Myocyte (in vitro differentiated cells): ENCODE measurements at regions not wholly inside any gene's neighbourhood (a gene's known extent, or its start where the extent isn't known, plus 50 kb on each side); places are given as distances from the start of the nearest gene placed in this dataset.
A peak's percentile ranks its signal among the peaks of the same experiment; 100 is the strongest.
"Not testable (repeated sequence)": the region's sequence is repeated elsewhere in the genome, so short reads cannot be mapped to it uniquely, and the experiment has no call there.

Experiments used
- DNase-seq: peaks from one replicate; pipeline ENCODE4 v3.0.0-alpha.2; 2012; ENCODE audit warnings: low read depth

GRCh38 chr7:97373736-97374135 is 256.2 kb downstream of the SDHAF3 start:
- peak; percentile 83 for DNase-seq

- DNase-seq, result no peak
These were observed 260.2 kb downstream of the SDHAF3 start for GRCh38 chr7:97377713-97378112.

- DNase-seq, result no peak
These were observed 264.5 kb downstream of the SDHAF3 start for GRCh38 chr7:97381815-97382554.

- no peak for DNase-seq
These were observed 272.6 kb downstream of the SDHAF3 start for GRCh38 chr7:97390052-97390451.

- DNase-seq, result no peak
These were observed 273.6 kb downstream of the SDHAF3 start for GRCh38 chr7:97390915-97391593.

GRCh38 chr7:97401398-97401797 is 283.9 kb downstream of the SDHAF3 start:
- no peak for DNase-seq

GRCh38 chr7:97405835-97406234 is 288.3 kb downstream of the SDHAF3 start:
- no peak for DNase-seq

- DNase-seq, result no peak
These were observed 289.6 kb downstream of the SDHAF3 start for GRCh38 chr7:97407106-97407505.

GRCh38 chr7:97409346-97409745 is 291.8 kb downstream of the SDHAF3 start:
- DNase-seq, result no peak

GRCh38 chr7:97418312-97418711 is 300.8 kb downstream of the SDHAF3 start:
- DNase-seq, result no peak

GRCh38 chr7:97419898-97420297 is 302.4 kb downstream of the SDHAF3 start:
- DNase-seq, result no peak

- peak; percentile 30 for DNase-seq
These were observed 303.9 kb downstream of the SDHAF3 start for GRCh38 chr7:97421307-97421930.

GRCh38 chr7:97422046-97422445 is 304.5 kb downstream of the SDHAF3 start:
- DNase-seq, result no peak

GRCh38 chr7:97430006-97430405 is 301.9 kb upstream of the TAC1 start:
- no peak for DNase-seq

- DNase-seq, result no peak
These were observed 292.2 kb upstream of the TAC1 start for GRCh38 chr7:97439637-97440214.

GRCh38 chr7:97446361-97446760 is 285.5 kb upstream of the TAC1 start:
- no peak for DNase-seq

- DNase-seq, result not testable (repeated sequence)
These were observed 282.4 kb upstream of the TAC1 start for GRCh38 chr7:97449448-97449847.

GRCh38 chr7:97450516-97450915 is 281.4 kb upstream of the TAC1 start:
- no peak for DNase-seq

GRCh38 chr7:97454636-97455035 is 277.2 kb upstream of the TAC1 start:
- no peak for DNase-seq

GRCh38 chr7:97457054-97457453 is 274.8 kb upstream of the TAC1 start:
- no peak for DNase-seq

GRCh38 chr7:97460433-97460832 is 271.5 kb upstream of the TAC1 start:
- DNase-seq, result no peak

- no peak for DNase-seq
These were observed 270.3 kb upstream of the TAC1 start for GRCh38 chr7:97461596-97461995.
